ENCODE measurements at regions not wholly inside any gene's neighbourhood (a gene's known extent, or its start where the extent isn't known, plus 50 kb on each side); places are given as distances from the start of the nearest gene placed in this dataset.

GRCh38 chr15:70379134-70379533 lies 281.4 kb upstream of the TLE3 start:
- H3K4me3 ChIP-seq = no peak overlapping the region
- H3K9me3 ChIP-seq = no peaks in the 10 kb centered on the region
- TF ChIP-seq, protein P1, sequence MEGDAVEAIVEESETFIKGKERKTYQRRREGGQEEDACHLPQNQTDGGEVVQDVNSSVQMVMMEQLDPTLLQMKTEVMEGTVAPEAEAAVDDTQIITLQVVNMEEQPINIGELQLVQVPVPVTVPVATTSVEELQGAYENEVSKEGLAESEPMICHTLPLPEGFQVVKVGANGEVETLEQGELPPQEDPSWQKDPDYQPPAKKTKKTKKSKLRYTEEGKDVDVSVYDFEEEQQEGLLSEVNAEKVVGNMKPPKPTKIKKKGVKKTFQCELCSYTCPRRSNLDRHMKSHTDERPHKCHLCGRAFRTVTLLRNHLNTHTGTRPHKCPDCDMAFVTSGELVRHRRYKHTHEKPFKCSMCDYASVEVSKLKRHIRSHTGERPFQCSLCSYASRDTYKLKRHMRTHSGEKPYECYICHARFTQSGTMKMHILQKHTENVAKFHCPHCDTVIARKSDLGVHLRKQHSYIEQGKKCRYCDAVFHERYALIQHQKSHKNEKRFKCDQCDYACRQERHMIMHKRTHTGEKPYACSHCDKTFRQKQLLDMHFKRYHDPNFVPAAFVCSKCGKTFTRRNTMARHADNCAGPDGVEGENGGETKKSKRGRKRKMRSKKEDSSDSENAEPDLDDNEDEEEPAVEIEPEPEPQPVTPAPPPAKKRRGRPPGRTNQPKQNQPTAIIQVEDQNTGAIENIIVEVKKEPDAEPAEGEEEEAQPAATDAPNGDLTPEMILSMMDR (IDR thresholded peaks at IDR 0.05) = no peak
- TF ChIP-seq POLR2A (IDR thresholded peaks at IDR 0.05) = no peak
- no peak for ATAC-seq
- H3K27ac ChIP-seq = no peak overlapping the region
- no peaks in the 10 kb centered on the region for H3K36me3 ChIP-seq
- peaks cover 0 to 18% (median 6%) of the 10 kb centered on the region in 4 donors for H3K4me1 ChIP-seq
- H3K27me3 ChIP-seq = no peaks in the 10 kb centered on the region
- intact Hi-C loops (cut with DNase I) = loop anchor here in 1 of 2 donors (10.0 kb wide), 1 partner anchor 46 kb away; no protein-coding TSS in a partner anchor
- no peak for DNase-seq
- 80% methylated on average over 6 of the region's 9 CpGs for WGBS (ENCODE audit: insufficient coverage, low coverage, low lambda C conversion rate, missing lambda C conversion rate)

DNA sequence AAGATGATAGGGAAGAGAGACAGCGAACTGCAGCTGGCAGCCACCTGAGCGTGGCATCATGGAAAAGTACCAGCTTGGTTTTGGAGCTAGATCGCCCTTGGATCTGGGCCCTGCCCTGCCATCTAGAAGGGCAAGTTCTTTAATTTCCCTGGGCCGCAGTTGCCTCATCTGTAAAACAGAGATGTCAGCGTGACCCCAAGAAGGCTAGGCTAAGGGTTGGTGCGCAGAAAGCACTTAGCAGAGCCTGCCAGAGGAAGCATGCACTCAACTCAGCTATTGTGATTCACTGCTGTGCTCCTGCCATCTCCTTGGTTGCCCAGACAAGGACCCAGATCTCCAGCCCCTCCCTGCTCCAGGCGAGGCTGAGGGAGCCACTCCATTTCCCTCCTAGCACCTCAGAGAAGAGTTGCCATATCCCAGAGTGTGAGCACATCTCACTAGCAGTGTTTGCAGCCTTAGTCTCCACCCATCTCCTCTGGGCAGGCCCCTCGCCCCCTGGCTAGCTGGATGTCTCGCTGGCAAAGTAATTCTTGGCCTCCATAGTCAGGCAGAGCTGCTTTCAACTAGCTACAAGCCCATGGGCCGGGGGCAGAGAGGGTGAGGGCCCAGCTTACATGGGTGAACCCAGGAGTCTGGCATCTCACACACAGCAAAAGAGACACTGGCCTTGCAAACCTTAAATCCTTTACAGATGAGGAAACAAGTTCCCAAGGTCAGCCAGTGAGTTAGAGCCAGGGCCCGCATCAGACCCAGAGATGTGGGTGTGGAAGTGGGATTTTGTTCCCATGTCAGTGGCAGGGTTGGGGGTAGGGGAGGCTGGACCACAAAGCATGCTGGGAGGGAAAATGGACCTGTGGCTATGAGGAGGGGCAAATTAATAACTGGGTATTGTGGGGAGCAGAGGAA lies 280.7 kb upstream of the TLE3 start:
- no peaks in the 10 kb centered on the region for H3K9me3 ChIP-seq
- H3K27ac ChIP-seq = no peak overlapping the region
- H3K27me3 ChIP-seq = no peaks in the 10 kb centered on the region
- no peak overlapping the region for H3K4me3 ChIP-seq
- ATAC-seq (peak in 2 of 4 donors; percentile 40 to 45), DNase-seq (peak in 2 of 3 donors; percentile 63 to 78)
- 44% methylated on average over 4 of the region's 11 CpGs for WGBS (ENCODE audit: insufficient coverage, low coverage, low lambda C conversion rate, missing lambda C conversion rate)
- no peak for TF ChIP-seq POLR2A (IDR thresholded peaks at IDR 0.05)
- TF ChIP-seq, protein P1 (IDR thresholded peaks at IDR 0.05) = no peak
- peaks cover 0 to 18% (median 6%) of the 10 kb centered on the region in 4 donors for H3K4me1 ChIP-seq
- H3K36me3 ChIP-seq = no peaks in the 10 kb centered on the region
- intact Hi-C loops (cut with DNase I) = loop anchor here in 1 of 2 donors (10.0 kb wide), 1 partner anchor 46 kb away; no protein-coding TSS in a partner anchor

- WGBS (ENCODE audit: insufficient coverage, low coverage, low lambda C conversion rate, missing lambda C conversion rate) = 9% methylated on average over 11 of the region's 21 CpGs
- no peaks in the 10 kb centered on the region for H3K36me3 ChIP-seq
- intact Hi-C loops (cut with DNase I) = loop anchor here in 1 of 2 donors (10.0 kb wide), 1 partner anchor 48 kb away; no protein-coding TSS in a partner anchor
- H3K9me3 ChIP-seq = no peaks in the 10 kb centered on the region
- H3K4me1 ChIP-seq = peaks cover 0 to 18% (median 6%) of the 10 kb centered on the region in 4 donors
- H3K27me3 ChIP-seq = no peaks in the 10 kb centered on the region
- ATAC-seq (peak; percentile 87 to 95 (median 88)), DNase-seq (peak; percentile 56 to 77 (median 74))
- TF ChIP-seq POLR2A (IDR thresholded peaks at IDR 0.05) = no peak
- TF ChIP-seq, protein P1 (IDR thresholded peaks at IDR 0.05) = no peak
- peak overlapping the region in 2 of 3 donors; percentile 23 to 32 for H3K4me3 ChIP-seq
- peak overlapping the region in 2 of 3 donors; percentile 43 to 56 for H3K27ac ChIP-seq
These were observed 279.4 kb upstream of the TLE3 start for GRCh38 chr15:70376929-70377691.

DNA sequence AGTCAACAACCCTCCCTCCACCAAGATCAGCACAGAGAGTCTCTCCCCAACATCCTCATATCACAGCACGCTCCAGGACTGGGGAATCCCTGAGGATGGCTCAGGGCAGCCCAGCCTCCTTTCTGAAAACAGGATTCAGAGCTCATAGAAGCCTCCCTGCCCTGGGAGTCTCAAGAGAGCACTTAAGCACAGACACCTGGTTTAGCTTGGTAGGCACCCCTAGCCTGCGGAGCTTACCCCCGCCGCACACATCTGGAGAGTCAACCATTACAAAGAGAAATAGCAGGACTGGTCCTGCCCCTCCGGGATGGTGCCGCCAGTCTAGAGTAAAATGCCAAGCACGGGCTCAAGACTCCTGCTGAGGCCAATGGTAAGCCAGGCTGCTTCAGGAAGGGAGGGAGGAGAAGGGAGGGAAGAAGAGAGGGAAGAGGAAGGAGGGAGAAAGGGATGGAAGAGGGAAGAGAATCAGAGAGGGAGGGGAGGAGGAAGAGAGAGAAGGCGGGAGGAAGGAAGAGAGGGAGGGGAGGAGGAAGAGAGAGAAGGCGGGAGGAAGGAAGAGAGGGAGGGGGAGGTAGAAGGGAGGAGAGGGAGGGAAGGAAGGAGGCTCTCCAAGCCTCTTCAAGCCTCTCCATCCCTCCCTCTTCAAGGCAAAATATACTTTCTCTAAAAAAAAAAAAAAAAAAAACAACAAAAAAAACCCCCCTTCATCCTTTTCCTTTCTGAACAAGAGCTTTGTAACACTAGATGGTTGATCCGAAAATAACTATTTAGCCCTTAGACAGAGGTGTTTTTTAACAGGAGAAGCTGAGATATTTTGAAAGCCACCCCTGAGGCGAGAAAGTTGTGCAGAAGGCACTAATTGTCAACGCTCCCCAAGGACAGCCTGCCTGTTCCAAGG lies 278.6 kb upstream of the TLE3 start:
- no peak for TF ChIP-seq POLR2A (IDR thresholded peaks at IDR 0.05)
- TF ChIP-seq, protein P1 (IDR thresholded peaks at IDR 0.05) = no peak
- H3K27me3 ChIP-seq = no peaks in the 10 kb centered on the region
- WGBS (ENCODE audit: insufficient coverage, low coverage, low lambda C conversion rate, missing lambda C conversion rate) = 67% methylated on average over 9 of the region's 12 CpGs
- H3K36me3 ChIP-seq = no peaks in the 10 kb centered on the region
- peak overlapping the region in 2 of 3 donors; percentile 43 to 56 for H3K27ac ChIP-seq
- peaks cover 0 to 18% (median 6%) of the 10 kb centered on the region in 4 donors for H3K4me1 ChIP-seq
- peak overlapping the region in 2 of 3 donors; percentile 23 to 32 for H3K4me3 ChIP-seq
- DNase-seq (no peak), ATAC-seq (no peak)
- H3K9me3 ChIP-seq = no peaks in the 10 kb centered on the region
- intact Hi-C loops (cut with DNase I) = loop anchor here in 1 of 2 donors (10.0 kb wide), 1 partner anchor 49 kb away; no protein-coding TSS in a partner anchor
